HT1080 (cell line): ENCODE measurements at regions not wholly inside any gene's neighbourhood (a gene's known extent, or its start where the extent isn't known, plus 50 kb on each side); places are given as distances from the start of the nearest gene placed in this dataset.
A peak's percentile ranks its signal among the peaks of the same experiment; 100 is the strongest.

ENCODE experiments used
- DNase-seq: peaks from one replicate; pipeline ENCODE4 v3.0.0-alpha.2; 2015; ENCODE audit warnings: low read depth

- DNase-seq = no peak
Observed at GRCh38 chr22:27380855-27381254, 420.7 kb downstream of the MN1 start.

- no peak for DNase-seq
Observed at GRCh38 chr22:27381552-27381951, 420.0 kb downstream of the MN1 start.

DNA sequence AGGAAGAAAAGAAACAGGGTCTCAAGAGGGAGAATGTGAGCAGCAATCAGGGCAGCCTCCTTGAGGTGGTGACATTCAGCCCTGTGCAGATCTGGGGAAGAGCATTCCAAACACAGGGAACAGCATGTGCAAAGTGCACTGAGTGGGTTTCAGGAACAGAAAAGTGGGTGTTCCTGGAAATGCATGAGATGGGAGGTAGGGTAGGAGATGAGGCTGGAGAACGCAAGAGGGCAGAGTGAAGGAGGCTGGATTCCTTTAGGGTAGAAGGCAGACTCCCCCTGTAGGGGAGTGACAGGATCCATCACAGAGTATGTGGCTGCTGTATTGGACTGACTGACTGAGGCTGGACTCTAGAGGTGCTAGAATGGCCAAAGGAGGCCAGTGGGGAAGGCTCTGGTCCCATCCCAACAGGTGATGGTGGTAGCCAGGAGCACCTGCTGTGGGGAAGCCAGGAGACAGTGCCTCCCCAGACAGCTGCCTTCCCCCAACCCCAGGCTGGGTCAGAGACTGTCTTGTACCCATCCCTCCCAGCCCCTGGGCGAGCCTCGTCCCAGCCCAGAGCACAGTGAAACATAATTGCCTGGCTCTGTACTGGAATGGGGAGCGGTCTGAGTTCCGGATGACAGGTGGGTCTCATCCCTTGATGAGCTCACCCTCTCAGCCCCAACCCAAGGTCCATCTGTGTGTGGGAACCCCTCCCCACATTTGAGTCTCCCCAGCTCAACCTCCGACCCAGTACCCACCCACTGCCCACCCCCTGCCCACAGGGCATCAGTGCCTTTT, 419.4 kb downstream of the MN1 start:
- DNase-seq = peak; percentile 10

GRCh38 chr22:27382947-27383346, 418.6 kb downstream of the MN1 start:
- DNase-seq = no peak

- no peak for DNase-seq
Observed at GRCh38 chr22:27383896-27384295, 417.7 kb downstream of the MN1 start.

GRCh38 chr22:27385261-27385998, 416.1 kb downstream of the MN1 start:
- DNase-seq = no peak

GRCh38 chr22:27386186-27386585, 415.4 kb downstream of the MN1 start:
- no peak for DNase-seq

DNA sequence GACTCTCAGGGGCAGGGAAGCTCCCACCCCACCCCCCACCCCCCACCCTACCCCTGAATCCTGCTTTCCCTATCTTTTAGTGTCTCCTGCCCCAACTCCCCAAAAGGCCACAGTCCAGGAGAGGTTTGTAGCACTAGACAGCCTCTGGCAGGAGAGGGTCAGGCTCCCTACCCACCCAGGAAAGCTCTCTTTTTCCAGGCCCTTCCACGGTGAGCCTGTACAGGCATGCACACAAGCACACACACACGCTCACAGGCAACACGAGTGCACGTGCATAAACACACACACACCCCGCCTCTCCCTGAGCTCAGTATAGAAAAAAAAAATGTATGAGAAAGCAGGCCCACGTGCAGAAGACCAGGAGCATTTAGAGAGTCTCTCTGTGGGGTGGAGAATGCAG, 414.0 kb downstream of the MN1 start:
- DNase-seq = no peak

- no peak for DNase-seq
Observed at GRCh38 chr22:27388090-27388600, 413.4 kb downstream of the MN1 start.

- no peak for DNase-seq
Observed at GRCh38 chr22:27389727-27390075, 411.9 kb downstream of the MN1 start.

GRCh38 chr22:27391092-27391770, 410.3 kb downstream of the MN1 start:
- no peak for DNase-seq

DNA sequence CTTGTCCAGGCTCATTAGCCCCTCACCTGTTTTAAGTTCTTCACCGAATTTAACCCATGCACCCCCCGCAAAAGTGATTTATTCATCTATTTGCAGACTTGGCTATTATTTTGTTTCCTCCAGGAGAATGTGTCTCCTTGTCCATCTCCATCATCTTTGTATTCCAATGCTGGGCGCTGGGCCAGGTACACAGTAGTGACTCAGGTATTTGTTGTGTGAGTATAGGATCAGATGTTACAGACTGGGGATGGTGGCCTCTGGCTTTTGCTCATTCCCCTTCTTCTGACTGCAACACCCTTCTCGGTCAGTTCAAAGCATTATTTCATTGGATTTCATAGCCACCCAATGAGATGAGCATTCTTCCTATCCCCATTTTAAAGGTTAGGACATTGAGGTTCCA, 408.2 kb downstream of the MN1 start:
- no peak for DNase-seq

GRCh38 chr22:27394806-27395404, 406.7 kb downstream of the MN1 start:
- no peak for DNase-seq

DNA sequence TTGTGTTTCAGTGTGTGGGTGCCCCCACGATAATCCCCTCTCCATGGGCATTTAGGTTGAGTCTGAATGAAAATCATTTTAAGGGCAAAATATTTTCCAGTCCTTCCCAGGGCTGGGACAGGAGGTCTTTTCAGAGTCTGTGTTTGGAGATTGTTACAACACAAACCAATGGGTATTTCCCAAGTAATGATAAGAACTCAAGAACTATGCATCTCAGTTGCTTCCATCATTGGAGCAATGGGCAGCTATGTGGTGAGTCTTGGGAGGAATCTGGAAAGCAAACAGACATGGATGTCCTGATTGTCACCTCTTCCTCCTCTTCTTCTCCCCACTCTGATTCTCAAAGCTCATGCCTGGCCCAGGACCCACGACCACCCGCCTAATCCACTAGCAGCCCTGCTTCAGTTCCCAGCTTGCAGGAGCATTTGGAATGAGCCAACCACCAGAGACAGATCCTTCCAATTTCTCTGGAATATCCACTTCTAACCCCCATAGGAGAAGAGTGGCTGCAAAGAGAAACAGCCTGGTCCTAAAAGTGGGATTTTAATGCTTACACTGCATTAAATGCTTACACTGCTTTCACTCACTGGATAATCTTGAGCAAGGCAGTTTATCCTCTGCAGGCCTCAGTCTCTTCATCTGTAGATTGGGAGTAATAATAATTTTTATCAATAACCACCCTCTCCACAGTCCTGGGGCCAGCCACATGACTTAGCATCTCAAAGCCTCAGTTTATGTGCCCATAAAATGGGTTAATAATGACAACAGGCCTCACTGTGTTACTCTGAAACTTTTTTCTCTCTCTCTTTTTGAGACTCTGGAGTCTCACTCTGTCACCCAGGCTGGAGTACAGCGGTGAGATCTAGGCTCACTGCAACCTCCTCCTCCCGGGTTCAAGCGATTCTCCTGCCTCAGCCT, 404.3 kb downstream of the MN1 start:
- DNase-seq = no peak

DNA sequence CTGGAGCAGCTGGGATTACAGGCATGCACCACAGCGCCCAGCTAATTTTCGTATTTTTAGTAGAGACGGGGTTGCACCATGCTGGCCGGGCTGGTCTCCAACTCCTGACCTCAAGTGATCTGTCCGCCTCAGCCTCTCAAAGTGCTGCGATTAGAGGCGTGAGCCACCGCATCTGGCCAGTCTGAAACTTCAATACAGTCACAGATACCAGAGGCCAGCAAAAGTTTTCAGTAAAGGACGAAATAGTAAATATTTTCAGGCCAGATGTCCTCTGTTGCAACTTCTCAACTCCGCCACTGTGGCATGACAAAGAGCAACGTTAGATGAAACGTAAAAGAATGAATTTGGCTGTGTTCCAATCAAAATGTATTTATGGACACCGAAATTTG, 403.6 kb downstream of the MN1 start:
- DNase-seq = no peak

- DNase-seq = no peak
Observed at GRCh38 chr22:27399161-27399560, 402.4 kb downstream of the MN1 start.

GRCh38 chr22:27400811-27401210, 400.7 kb downstream of the MN1 start:
- DNase-seq = no peak

- no peak for DNase-seq
Observed at GRCh38 chr22:27401321-27401720, 400.2 kb downstream of the MN1 start.

GRCh38 chr22:27404441-27404840, 397.1 kb downstream of the MN1 start:
- DNase-seq = no peak

DNA sequence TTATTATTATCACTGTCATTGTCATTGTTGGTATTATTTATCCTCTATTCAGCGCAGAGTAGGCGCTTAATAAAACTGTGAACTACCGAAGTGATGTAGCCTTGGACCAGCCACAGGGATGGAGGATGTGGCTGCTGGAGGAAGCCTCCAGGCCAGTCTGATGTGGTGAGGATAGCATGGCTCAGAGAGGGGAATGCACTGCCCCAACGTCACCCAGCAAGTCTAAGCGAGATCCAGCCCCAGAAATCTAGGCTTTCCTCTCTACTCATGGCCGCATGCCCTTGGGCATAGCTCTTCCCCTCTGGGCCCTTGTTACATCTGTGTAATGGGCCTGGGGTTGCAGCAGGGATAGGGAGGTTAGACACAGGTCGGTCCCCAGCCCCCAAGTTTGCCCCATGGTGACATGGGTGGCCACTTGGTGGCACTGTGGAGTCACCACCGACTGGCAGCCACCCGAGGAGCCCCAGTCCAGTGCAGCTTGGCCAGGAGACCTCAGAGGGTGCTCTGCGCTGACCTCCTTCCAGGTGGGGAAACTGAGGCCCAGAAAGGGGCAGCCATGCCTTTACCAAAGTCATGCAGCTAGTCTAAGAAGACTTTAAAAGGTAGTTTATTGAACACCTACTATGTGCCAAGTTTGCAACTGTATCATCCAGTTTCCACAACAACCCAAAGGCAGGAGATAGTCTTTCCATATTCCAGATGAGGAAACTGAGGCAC, 395.7 kb downstream of the MN1 start:
- peak; percentile 56 for DNase-seq
